PC-9 (cell line): ENCODE measurements at regions not wholly inside any gene's neighbourhood (a gene's known extent, or its start where the extent isn't known, plus 50 kb on each side); places are given as distances from the start of the nearest gene placed in this dataset.

Source experiments
- BruUV-seq: library from RNA; stranded (reverse); fragments of 400-500 nt; replicated peaks from 2 replicates; lab custom pipeline; 2021; lab: Mats Ljungman, UMichigan
- CTCF ChIA-PET: fragments of 300-600 bp; sonication (Branson Sonifier 250); formaldehyde crosslinking; loops from one replicate; lab custom pipeline; 2022; ENCODE audit warnings: antibody characterized with exemption; lab: Charles Lee
- POLR2A ChIA-PET: fragments of 300-600 bp; sonication (Branson Sonifier 250); formaldehyde crosslinking; loops from one replicate; lab custom pipeline; 2022; ENCODE audit warnings: antibody characterized with exemption; ENCODE audit not compliant: unreplicated experiment; lab: Charles Lee
- DNase-seq, 2 experiments: peaks; one replicate each; pipeline versions ENCODE4 v3.0.0 to v3.0.0-alpha.2; 2015 to 2022; ENCODE audit warnings: mixed read lengths in 1 of 2
- H2AFZ ChIP-seq: fragments of 200-600 bp; sonication (generic); 2 replicates; pipeline ENCODE4 v1.8.1; 2017; ENCODE audit warnings: antibody characterized with exemption
- H3F3A ChIP-seq: fragments of 200-600 bp; sonication (generic); 2 replicates; pipeline ENCODE4 v1.8.1; 2017; ENCODE audit warnings: antibody characterized with exemption, mild to moderate bottlenecking, low read depth; ENCODE audit not compliant: insufficient read depth
- H3K27ac ChIP-seq: fragments of 200-600 bp; sonication (generic); 2 replicates; pipeline ENCODE4 v1.6.1; 2016; ENCODE audit warnings: mixed run types
- H3K27me3 ChIP-seq: fragments of 200-600 bp; sonication (generic); 2 replicates; pipeline ENCODE4 v1.6.1; 2016; ENCODE audit warnings: low read depth, mixed run types; ENCODE audit not compliant: insufficient read depth
- H3K36me3 ChIP-seq: fragments of 200-600 bp; sonication (generic); 2 replicates; pipeline ENCODE4 v1.6.1; 2016; ENCODE audit warnings: low read depth, mixed run types
- H3K4me1 ChIP-seq: fragments of 200-600 bp; sonication (generic); replicated peaks from 2 replicates; pipeline ENCODE4 v1.6.1; 2016; ENCODE audit warnings: mixed run types; ENCODE audit not compliant: insufficient read depth
- H3K4me2 ChIP-seq: fragments of 200-600 bp; sonication (generic); 2 replicates; pipeline ENCODE4 v1.6.1; 2017; ENCODE audit warnings: mixed run types
- H3K4me3 ChIP-seq: fragments of 200-600 bp; sonication (generic); 2 replicates; pipeline ENCODE4 v1.6.1; 2016; ENCODE audit warnings: mixed run types
- H3K79me2 ChIP-seq: fragments of 200-600 bp; sonication (generic); 2 replicates; pipeline ENCODE4 v1.6.1; 2017; ENCODE audit warnings: low read depth, mixed run types
- H3K9me2 ChIP-seq: fragments of 200-600 bp; sonication (generic); 2 replicates; pipeline ENCODE4 v1.8.1; 2017; ENCODE audit warnings: mild to moderate bottlenecking; ENCODE audit not compliant: insufficient read depth
- H3K9me3 ChIP-seq: fragments of 200-600 bp; sonication (generic); 2 replicates; pipeline ENCODE4 v1.8.1; 2016; ENCODE audit warnings: low read depth; ENCODE audit not compliant: insufficient read depth
- H4K20me1 ChIP-seq: fragments of 200-600 bp; sonication (generic); 2 replicates; pipeline ENCODE4 v1.8.1; 2017; ENCODE audit not compliant: insufficient read depth
- EZH2 ChIP-seq: fragments of 200-600 bp; sonication (generic); IDR thresholded peaks from 2 replicates; pipeline ENCODE4 v1.8.0; 2017; ENCODE audit warnings: antibody characterized with exemption, low read depth
- intact Hi-C: fragments of 100-400 bp; cut with micrococcal nuclease; formaldehyde crosslinking; loops from one replicate; pipeline ENCODE4 v1.10.0; 2022; ENCODE audit not compliant: unreplicated experiment
- TF ChIP-seq, protein P1 (sequence below): fragments of 200-600 bp; sonication (generic); conservative IDR thresholded peaks from 2 replicates; pipeline ENCODE4 v1.6.1; 2017; ENCODE audit warnings: mixed run types, antibody characterized with exemption, mild to moderate bottlenecking, moderate library complexity

DNA sequence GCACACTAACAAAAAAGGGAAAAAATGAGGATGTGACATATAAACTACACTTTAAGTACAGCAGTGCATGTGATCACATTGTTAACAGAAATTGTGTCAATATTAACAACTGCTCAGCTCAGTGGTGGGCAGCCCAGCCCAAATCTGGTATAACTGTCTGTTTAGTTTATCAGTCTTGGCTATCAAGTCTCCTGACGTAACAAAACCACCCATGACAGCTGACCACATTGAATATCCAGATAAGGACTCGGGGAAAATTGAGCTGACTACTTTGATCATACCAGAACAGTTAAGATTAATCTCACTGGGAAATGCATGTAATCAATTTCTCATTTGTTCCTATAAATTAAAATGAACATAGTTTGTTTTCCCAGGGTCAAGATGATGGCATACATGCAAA is 396.6 kb downstream of the SNAPC1 start:
- BruUV-seq = no TSS peak

DNA sequence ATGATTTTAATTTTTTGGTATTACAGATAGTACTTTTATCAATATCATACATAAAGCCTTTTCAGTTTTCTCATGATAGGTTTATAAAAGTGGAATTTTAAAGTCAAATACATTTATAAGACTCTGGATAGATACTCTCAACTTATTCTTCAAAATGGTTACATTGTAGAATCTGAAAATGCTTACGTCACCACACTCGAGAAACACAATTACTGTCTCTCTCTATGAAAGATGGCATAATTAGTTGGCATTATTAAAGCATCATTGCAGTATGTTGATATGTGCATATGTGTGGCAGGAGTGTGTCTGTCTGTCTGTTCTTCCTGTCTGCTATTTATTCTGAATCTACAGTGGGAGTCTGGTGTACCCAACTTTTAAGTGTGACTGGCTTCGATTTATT is 397.1 kb downstream of the SNAPC1 start:
- no peaks in the 10 kb centered on the region for H3K79me2 ChIP-seq
- H3K4me1 ChIP-seq = no peaks in the 10 kb centered on the region
- H2AFZ ChIP-seq = peak overlapping the region; percentile 19; the same call in 1 of the 2 replicates
- H3K4me2 ChIP-seq = no peak overlapping the region
- intact Hi-C loops = no loop called here
- ChIA-PET CTCF (no interaction called here), POLR2A (no interaction called here)
- no peak for DNase-seq
- no peaks in the 10 kb centered on the region for H3F3A ChIP-seq
- H3K9me3 ChIP-seq = no peaks in the 10 kb centered on the region
- H3K27ac ChIP-seq = no peak overlapping the region
- H3K4me3 ChIP-seq = no peak overlapping the region
- no peaks in the 10 kb centered on the region for H4K20me1 ChIP-seq
- BruUV-seq = no TSS peak
- H3K9me2 ChIP-seq = no peaks in the 10 kb centered on the region
- peaks cover 3% of the 10 kb centered on the region; the same call in 1 of the 2 replicates for H3K27me3 ChIP-seq
- no peaks in the 10 kb centered on the region for H3K36me3 ChIP-seq
- no peak for TF ChIP-seq EZH2
- TF ChIP-seq, protein P1, sequence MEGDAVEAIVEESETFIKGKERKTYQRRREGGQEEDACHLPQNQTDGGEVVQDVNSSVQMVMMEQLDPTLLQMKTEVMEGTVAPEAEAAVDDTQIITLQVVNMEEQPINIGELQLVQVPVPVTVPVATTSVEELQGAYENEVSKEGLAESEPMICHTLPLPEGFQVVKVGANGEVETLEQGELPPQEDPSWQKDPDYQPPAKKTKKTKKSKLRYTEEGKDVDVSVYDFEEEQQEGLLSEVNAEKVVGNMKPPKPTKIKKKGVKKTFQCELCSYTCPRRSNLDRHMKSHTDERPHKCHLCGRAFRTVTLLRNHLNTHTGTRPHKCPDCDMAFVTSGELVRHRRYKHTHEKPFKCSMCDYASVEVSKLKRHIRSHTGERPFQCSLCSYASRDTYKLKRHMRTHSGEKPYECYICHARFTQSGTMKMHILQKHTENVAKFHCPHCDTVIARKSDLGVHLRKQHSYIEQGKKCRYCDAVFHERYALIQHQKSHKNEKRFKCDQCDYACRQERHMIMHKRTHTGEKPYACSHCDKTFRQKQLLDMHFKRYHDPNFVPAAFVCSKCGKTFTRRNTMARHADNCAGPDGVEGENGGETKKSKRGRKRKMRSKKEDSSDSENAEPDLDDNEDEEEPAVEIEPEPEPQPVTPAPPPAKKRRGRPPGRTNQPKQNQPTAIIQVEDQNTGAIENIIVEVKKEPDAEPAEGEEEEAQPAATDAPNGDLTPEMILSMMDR = no peak

More for the DNA sequence above, 396.6 kb downstream of the SNAPC1 start:
- Histone ChIP-seq H3K27me3 (no peaks in the 10 kb centered on the region), H3F3A (no peaks in the 10 kb centered on the region), H3K36me3 (no peaks in the 10 kb centered on the region), H3K27ac (no peak overlapping the region), H3K9me3 (no peaks in the 10 kb centered on the region), H3K4me3 (no peak overlapping the region), H3K4me1 (no peaks in the 10 kb centered on the region), H2AFZ (no peak overlapping the region), H3K79me2 (no peaks in the 10 kb centered on the region), H4K20me1 (no peaks in the 10 kb centered on the region), H3K9me2 (no peaks in the 10 kb centered on the region), H3K4me2 (no peak overlapping the region)
- no peak for DNase-seq
- CTCF ChIA-PET = no interaction called here
- POLR2A ChIA-PET = no interaction called here
- intact Hi-C loops = no loop called here
- TF ChIP-seq, protein P1 = no peak
- no peak for TF ChIP-seq EZH2

DNA sequence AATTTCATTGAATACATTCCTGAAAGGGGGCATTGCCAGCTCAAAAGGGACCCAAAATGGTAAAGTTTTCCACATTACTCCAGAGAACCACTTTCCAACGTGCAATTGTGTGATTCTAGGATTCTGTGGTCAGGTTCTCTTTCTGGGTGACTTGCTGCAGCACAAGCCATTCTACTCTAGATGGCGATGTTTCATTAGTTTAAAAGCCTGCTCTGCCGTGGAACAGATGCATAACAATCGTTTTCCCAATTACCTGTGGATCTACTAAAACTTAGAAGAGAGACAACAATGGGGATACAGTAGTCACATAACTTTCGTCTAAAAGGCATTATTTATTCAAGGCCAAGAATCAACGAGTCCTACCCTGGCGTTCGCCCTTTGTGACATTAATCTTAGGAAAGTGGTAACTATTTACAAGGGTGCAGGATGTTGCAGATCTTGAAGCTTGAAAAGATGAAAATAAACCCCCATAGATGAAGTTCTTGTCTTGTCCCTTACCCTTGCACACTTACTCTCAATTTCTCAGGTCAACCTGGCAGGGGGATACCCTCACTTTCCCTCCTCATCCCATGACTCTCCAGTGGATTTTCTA is 400.9 kb downstream of the SNAPC1 start:
- ChIA-PET CTCF (interaction anchor here (0.6 kb wide), 1 partner anchor 208 kb away, joined by 3 read pairs; no protein-coding TSS in a partner anchor), POLR2A (interaction anchor here (0.6 kb wide), 1 partner anchor 1380 kb away, joined by 3 read pairs; the partner anchor contains the start of gene PPP2R5E)
- Histone ChIP-seq H3K79me2 (no peaks in the 10 kb centered on the region), H4K20me1 (no peaks in the 10 kb centered on the region), H2AFZ (no peak overlapping the region), H3K27ac (no peak overlapping the region), H3K36me3 (no peaks in the 10 kb centered on the region), H3K9me2 (no peaks in the 10 kb centered on the region), H3K9me3 (no peaks in the 10 kb centered on the region), H3K27me3 (peaks cover 8% of the 10 kb centered on the region; the same call in 1 of the 2 replicates), H3K4me3 (no peak overlapping the region), H3F3A (no peaks in the 10 kb centered on the region), H3K4me1 (no peaks in the 10 kb centered on the region), H3K4me2 (no peak overlapping the region)
- no peak for TF ChIP-seq EZH2
- TF ChIP-seq, protein P1 = peak; percentile 89
- peak; percentile 37 to 47 for DNase-seq
- BruUV-seq = no TSS peak
- intact Hi-C loops = loop anchor here (1.0 to 5.0 kb wide), 5 partner anchors 874 to 1204 kb away; no protein-coding TSS in a partner anchor
